H9 (cell line): ENCODE measurements at regions not wholly inside any gene's neighbourhood (a gene's known extent, or its start where the extent isn't known, plus 50 kb on each side); places are given as distances from the start of the nearest gene placed in this dataset.

Experiments
- DNase-seq: peaks from one replicate; pipeline ENCODE4 v3.0.0-alpha.2; 2017
- H2AFZ ChIP-seq: one replicate; pipeline ENCODE4 v1.6.1; 2013; ENCODE audit warnings: mild to moderate bottlenecking, low read length, control low read depth, moderate library complexity
- H2AK5ac ChIP-seq: 2 replicates; pipeline ENCODE4 v1.6.1; 2013; ENCODE audit warnings: low read length, control low read depth, mixed read lengths; ENCODE audit not compliant: insufficient read length
- H2BK120ac ChIP-seq: one replicate; pipeline ENCODE4 v1.6.1; 2013; ENCODE audit warnings: low read depth, mild to moderate bottlenecking, low read length, control low read depth, inconsistent platforms; ENCODE audit not compliant: poor library complexity, severe bottlenecking
- H2BK12ac ChIP-seq: 2 replicates; pipeline ENCODE4 v1.6.1; 2013; ENCODE audit warnings: low read length, control low read depth, mixed read lengths, low read depth; ENCODE audit not compliant: insufficient read length
- H2BK15ac ChIP-seq: 2 replicates; pipeline ENCODE4 v1.6.1; 2013; ENCODE audit warnings: low read depth, low read length, control low read depth
- H2BK20ac ChIP-seq: one replicate; pipeline ENCODE4 v1.6.1; 2013; ENCODE audit warnings: low read depth, mild to moderate bottlenecking, low read length, control low read depth, inconsistent platforms; ENCODE audit not compliant: poor library complexity, severe bottlenecking
- H2BK5ac ChIP-seq: 2 replicates; pipeline ENCODE4 v1.6.1; 2013; ENCODE audit warnings: low read length, control low read depth, mixed read lengths; ENCODE audit not compliant: insufficient read length
- H3K14ac ChIP-seq: 2 replicates; pipeline ENCODE4 v1.6.1; 2013; ENCODE audit warnings: low read length, control low read depth; ENCODE audit not compliant: insufficient read depth
- H3K18ac ChIP-seq: 2 replicates; pipeline ENCODE4 v1.6.1; 2013; ENCODE audit warnings: low read depth, mild to moderate bottlenecking, mixed read lengths, low read length, control low read depth; ENCODE audit not compliant: insufficient read length
- H3K23ac ChIP-seq: 2 replicates; pipeline ENCODE4 v1.6.1; 2013; ENCODE audit warnings: low read length, control low read depth, mixed read lengths, low read depth; ENCODE audit not compliant: insufficient read length
- H3K23me2 ChIP-seq: 2 replicates; pipeline ENCODE4 v1.6.1; 2013; ENCODE audit warnings: low read depth, mild to moderate bottlenecking, mixed read lengths, low read length, control low read depth; ENCODE audit not compliant: insufficient read length, poor library complexity, severe bottlenecking
- H3K27ac ChIP-seq: 2 replicates; pipeline ENCODE4 v1.5.1; 2013; ENCODE audit warnings: low read length, control low read depth, mixed read lengths, low read depth; ENCODE audit not compliant: insufficient read length
- H3K27me3 ChIP-seq: 2 replicates; pipeline ENCODE4 v1.6.1; 2013; ENCODE audit warnings: low read length, control low read depth, inconsistent platforms; ENCODE audit not compliant: insufficient read depth
- H3K4ac ChIP-seq: 2 replicates; pipeline ENCODE4 v1.6.1; 2013; ENCODE audit warnings: low read depth, mild to moderate bottlenecking, control low read depth, inconsistent platforms, low read length, moderate library complexity
- H3K4me1 ChIP-seq: 2 replicates; pipeline ENCODE4 v1.6.1; 2013; ENCODE audit warnings: low read length, control low read depth, inconsistent platforms; ENCODE audit not compliant: insufficient read depth
- H3K4me2 ChIP-seq: 2 replicates; pipeline ENCODE4 v1.6.1; 2013; ENCODE audit warnings: low read length, control low read depth, mixed read lengths; ENCODE audit not compliant: insufficient read length, insufficient read depth
- H3K56ac ChIP-seq: 2 replicates; pipeline ENCODE4 v1.6.1; 2013; ENCODE audit warnings: low read depth, mild to moderate bottlenecking, mixed read lengths, low read length, control low read depth; ENCODE audit not compliant: insufficient read length
- H3K79me1 ChIP-seq: 2 replicates; pipeline ENCODE4 v1.6.1; 2013; ENCODE audit warnings: low read depth, mild to moderate bottlenecking, moderate library complexity, low read length, control low read depth, inconsistent platforms; ENCODE audit not compliant: insufficient read depth, poor library complexity, severe bottlenecking
- H3K79me2 ChIP-seq: 2 replicates; pipeline ENCODE4 v1.6.1; 2013; ENCODE audit warnings: low read length, control low read depth, inconsistent platforms; ENCODE audit not compliant: insufficient read depth
- H3K9ac ChIP-seq: 2 replicates; pipeline ENCODE4 v1.6.1; 2013; ENCODE audit warnings: low read length, control low read depth, mixed read lengths; ENCODE audit not compliant: insufficient read length; ENCODE audit errors: extremely low read depth
- H3K9me3 ChIP-seq: one replicate; pipeline ENCODE4 v1.6.1; 2013; ENCODE audit warnings: low read depth, low read length, inconsistent platforms; ENCODE audit not compliant: control insufficient read depth
- H3T11ph ChIP-seq: one replicate; pipeline ENCODE4 v1.6.1; 2013; ENCODE audit warnings: mild to moderate bottlenecking, low read length, control low read depth, inconsistent platforms
- H4K20me1 ChIP-seq: one replicate; pipeline ENCODE4 v1.6.1; 2013; ENCODE audit not compliant: control insufficient read depth, insufficient read length, insufficient read depth
- H4K5ac ChIP-seq: 2 replicates; pipeline ENCODE4 v1.6.1; 2013; ENCODE audit warnings: low read depth, mild to moderate bottlenecking, mixed read lengths, low read length, control low read depth; ENCODE audit not compliant: insufficient read length
- H4K8ac ChIP-seq: replicated peaks from 2 replicates; pipeline ENCODE4 v1.6.1; 2013; ENCODE audit warnings: low read length, control low read depth, mixed read lengths, low read depth; ENCODE audit not compliant: insufficient read length
- H4K91ac ChIP-seq: 2 replicates; pipeline ENCODE4 v1.6.1; 2013; ENCODE audit warnings: low read depth, mild to moderate bottlenecking, moderate library complexity, mixed read lengths, low read length, control low read depth; ENCODE audit not compliant: insufficient read length
- H3K27ac Mint-ChIP-seq, 3 experiments: 2 replicates in 2 of 3; 3 replicates in 1 of 3; pipeline ENCODE4 v1.8.0; 2020 to 2021; ENCODE audit warnings: mixed read lengths in 3 of 3, mild to moderate bottlenecking in 1 of 3, moderate library complexity in 1 of 3
- H3K27me3 Mint-ChIP-seq: 2 replicates; pipeline ENCODE4 v1.8.0; 2021; ENCODE audit warnings: low read depth, mild to moderate bottlenecking, moderate library complexity, mixed read lengths
- H3K36me3 Mint-ChIP-seq, 3 experiments: 2 replicates in 2 of 3; 3 replicates in 1 of 3; pipeline ENCODE4 v1.8.0; 2020 to 2021; ENCODE audit warnings: low read depth in 3 of 3, mixed read lengths in 3 of 3; ENCODE audit not compliant: insufficient read depth in 1 of 3
- H3K4me1 Mint-ChIP-seq, 2 experiments: 2 replicates each; pipeline ENCODE4 v1.8.0; 2020; ENCODE audit warnings: mixed read lengths in 2 of 2
- H3K4me3 Mint-ChIP-seq, 2 experiments: 2 replicates in 1 of 2; 3 replicates in 1 of 2; pipeline ENCODE4 v1.8.0; 2020 to 2021; ENCODE audit warnings: mild to moderate bottlenecking in 2 of 2, mixed read lengths in 2 of 2, moderate library complexity in 1 of 2
- H3K9me3 Mint-ChIP-seq, 2 experiments: 2 replicates in 1 of 2; 3 replicates in 1 of 2; pipeline ENCODE4 v1.8.0; 2020; ENCODE audit warnings: mild to moderate bottlenecking in 2 of 2, mixed read lengths in 2 of 2, moderate library complexity in 1 of 2
- WGBS: extraction: QIAGEN DNeasy Blood & Tissue Kit; methylation state at CpG from one replicate; pipeline ENCODE4 v1.1.7; 2013; ENCODE audit warnings: missing lambda C conversion rate, low lambda C conversion rate, mixed read lengths; ENCODE audit not compliant: insufficient read length; ENCODE audit errors: extremely low coverage; 5-methylcytosine and 5-hydroxymethylcytosine counted together
- TF ChIP-seq, protein P1 (sequence below): fragments of 200-600 bp; sonication (generic); conservative IDR thresholded peaks from 3 replicates; pipeline ENCODE4 v1.8.0; 2021; ENCODE audit warnings: antibody characterized with exemption, mild to moderate bottlenecking

GRCh38 chr15:94032571-94032970 lies 198.8 kb upstream of the MCTP2 start:
- Histone ChIP-seq H2BK15ac (no peak overlapping the region), H3K14ac (no peak overlapping the region), H2BK12ac (no peak overlapping the region), H4K8ac (no peak overlapping the region), H3K18ac (no peak overlapping the region), H3K4me2 (no peak overlapping the region), H4K91ac (no peak overlapping the region), H3K4ac (no peak overlapping the region), H2BK20ac (no peak overlapping the region), H3K4me1 (no peaks in the 10 kb centered on the region), H3K9ac (no peak overlapping the region), H2AFZ (no peak overlapping the region), H3K9me3 (no peaks in the 10 kb centered on the region), H4K20me1 (no peaks in the 10 kb centered on the region), H3K23me2 (no peaks in the 10 kb centered on the region), H3T11ph (no peak overlapping the region), H3K79me1 (no peaks in the 10 kb centered on the region), H3K27ac (no peak overlapping the region), H3K23ac (no peak overlapping the region), H3K56ac (no peak overlapping the region), H3K27me3 (no peaks in the 10 kb centered on the region), H2BK5ac (no peak overlapping the region), H4K5ac (no peak overlapping the region), H2AK5ac (no peak overlapping the region), H3K79me2 (no peaks in the 10 kb centered on the region), H2BK120ac (no peak overlapping the region)
- Mint-ChIP-seq H3K27ac (no peak overlapping the region), H3K9me3 (no peaks in the 10 kb centered on the region), H3K36me3 (no peaks in the 10 kb centered on the region), H3K4me3 (no peak overlapping the region), H3K27me3 (no peaks in the 10 kb centered on the region; the same call in 1 of the 2 replicates), H3K4me1 (no peaks in the 10 kb centered on the region)
- no CpG with 5 or more reads among the region's 7 CpGs for WGBS
- DNase-seq: no peak
- TF ChIP-seq, protein P1, sequence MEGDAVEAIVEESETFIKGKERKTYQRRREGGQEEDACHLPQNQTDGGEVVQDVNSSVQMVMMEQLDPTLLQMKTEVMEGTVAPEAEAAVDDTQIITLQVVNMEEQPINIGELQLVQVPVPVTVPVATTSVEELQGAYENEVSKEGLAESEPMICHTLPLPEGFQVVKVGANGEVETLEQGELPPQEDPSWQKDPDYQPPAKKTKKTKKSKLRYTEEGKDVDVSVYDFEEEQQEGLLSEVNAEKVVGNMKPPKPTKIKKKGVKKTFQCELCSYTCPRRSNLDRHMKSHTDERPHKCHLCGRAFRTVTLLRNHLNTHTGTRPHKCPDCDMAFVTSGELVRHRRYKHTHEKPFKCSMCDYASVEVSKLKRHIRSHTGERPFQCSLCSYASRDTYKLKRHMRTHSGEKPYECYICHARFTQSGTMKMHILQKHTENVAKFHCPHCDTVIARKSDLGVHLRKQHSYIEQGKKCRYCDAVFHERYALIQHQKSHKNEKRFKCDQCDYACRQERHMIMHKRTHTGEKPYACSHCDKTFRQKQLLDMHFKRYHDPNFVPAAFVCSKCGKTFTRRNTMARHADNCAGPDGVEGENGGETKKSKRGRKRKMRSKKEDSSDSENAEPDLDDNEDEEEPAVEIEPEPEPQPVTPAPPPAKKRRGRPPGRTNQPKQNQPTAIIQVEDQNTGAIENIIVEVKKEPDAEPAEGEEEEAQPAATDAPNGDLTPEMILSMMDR: no peak
